Liver (tissue), 8 donors: ENCODE measurements at regions not wholly inside any gene's neighbourhood (a gene's known extent, or its start where the extent isn't known, plus 50 kb on each side); places are given as distances from the start of the nearest gene placed in this dataset.

ENCODE experiments used
- DNase-seq: peaks from one replicate; pipeline ENCODE4 v3.0.0-alpha.2; 2017; ENCODE audit warnings: low spot score
- H3K27ac ChIP-seq, 2 donors: one replicate each; pipeline ENCODE4 v1.7.0; 2013; ENCODE audit warnings: inconsistent platforms in 2 of 2, low read length in 2 of 2, control low read depth in 1 of 2, low read depth in 1 of 2, mild to moderate bottlenecking in 1 of 2
- H3K27me3 ChIP-seq, 4 donors: one replicate each; pipeline versions ENCODE4 v1.6.1 to v1.7.0; 2013; ENCODE audit warnings: low read length in 3 of 4, inconsistent platforms in 1 of 4, mild to moderate bottlenecking in 1 of 4, moderate library complexity in 1 of 4; ENCODE audit not compliant: control insufficient read depth in 4 of 4, insufficient read depth in 4 of 4
- H3K36me3 ChIP-seq, 4 donors: one replicate each; pipeline versions ENCODE4 v1.6.1 to v1.7.0; 2013; ENCODE audit warnings: low read length in 3 of 4, mild to moderate bottlenecking in 3 of 4, low read depth in 1 of 4, moderate library complexity in 1 of 4; ENCODE audit not compliant: control insufficient read depth in 4 of 4, insufficient read depth in 3 of 4
- H3K4me1 ChIP-seq, 4 donors: one replicate each; pipeline versions ENCODE4 v1.6.1 to v1.7.0; 2013; ENCODE audit warnings: low read length in 3 of 4, mild to moderate bottlenecking in 3 of 4, moderate library complexity in 1 of 4; ENCODE audit not compliant: control insufficient read depth in 4 of 4, insufficient read depth in 4 of 4
- H3K4me3 ChIP-seq, 3 donors: one replicate each; pipeline versions ENCODE4 v1.6.1 to v1.7.0; 2013; ENCODE audit warnings: low read length in 3 of 3, control low read depth in 1 of 3, low read depth in 1 of 3, mild to moderate bottlenecking in 1 of 3
- H3K9ac ChIP-seq, 2 donors: one replicate each; pipeline ENCODE4 v1.7.0; 2013; ENCODE audit warnings: low read length in 2 of 2, mild to moderate bottlenecking in 2 of 2, moderate library complexity in 2 of 2, control low read depth in 1 of 2, low read depth in 1 of 2
- H3K9me3 ChIP-seq, 4 donors: one replicate each; pipeline versions ENCODE4 v1.6.1 to v1.7.0; 2013; ENCODE audit warnings: low read length in 3 of 4; ENCODE audit not compliant: control insufficient read depth in 4 of 4
- ATF3 ChIP-seq: IDR thresholded peaks from 2 replicates; pipeline ENCODE4 v1.6.1; 2016; ENCODE audit warnings: antibody characterized with exemption
- CTCF ChIP-seq: fragments of 150-350 bp; IDR thresholded peaks from 2 replicates; pipeline ENCODE4 v1.5.1; 2017; ENCODE audit warnings: improper control_type of control experiment, low read depth, low read length; ENCODE audit not compliant: missing input control
- EGR1 ChIP-seq, 2 donors: IDR thresholded peaks; 2 replicates each; pipeline ENCODE4 v1.6.1; 2016 to 2018; ENCODE audit warnings: antibody characterized with exemption in 2 of 2, low read depth in 2 of 2
- FOXA1 ChIP-seq: IDR thresholded peaks from 2 replicates; pipeline ENCODE4 v1.6.1; 2016; ENCODE audit warnings: antibody characterized with exemption
- FOXA2 ChIP-seq: IDR thresholded peaks from 2 replicates; pipeline ENCODE4 v1.6.1; 2016; ENCODE audit warnings: antibody characterized with exemption
- HNF4A ChIP-seq, 2 donors: conservative IDR thresholded peaks; 2 replicates each; pipeline ENCODE4 v1.6.1; 2016; ENCODE audit warnings: antibody characterized with exemption in 2 of 2, mild to moderate bottlenecking in 2 of 2
- JUND ChIP-seq, 2 donors: IDR thresholded peaks; 2 replicates each; pipeline ENCODE4 v1.6.1; 2016; ENCODE audit warnings: antibody characterized with exemption in 2 of 2
- MAX ChIP-seq: IDR thresholded peaks from 2 replicates; pipeline ENCODE4 v1.6.1; 2016; ENCODE audit warnings: antibody characterized with exemption
- NR2F2 ChIP-seq: IDR thresholded peaks from 2 replicates; pipeline ENCODE4 v1.6.1; 2016; ENCODE audit warnings: antibody characterized with exemption
- REST ChIP-seq: IDR thresholded peaks from 2 replicates; pipeline ENCODE4 v1.6.1; 2016; ENCODE audit warnings: antibody characterized with exemption, mild to moderate bottlenecking
- RXRA ChIP-seq, 2 donors: IDR thresholded peaks; 2 replicates each; pipeline ENCODE4 v1.6.1; 2017 to 2018; ENCODE audit warnings: antibody characterized with exemption in 2 of 2, mild to moderate bottlenecking in 1 of 2
- SP1 ChIP-seq: IDR thresholded peaks from 2 replicates; pipeline ENCODE4 v1.6.1; 2018; ENCODE audit warnings: antibody characterized with exemption, mild to moderate bottlenecking
- TAF1 ChIP-seq: conservative IDR thresholded peaks from 2 replicates; pipeline ENCODE4 v1.6.1; 2016; ENCODE audit warnings: antibody characterized with exemption, mild to moderate bottlenecking
- YY1 ChIP-seq: IDR thresholded peaks from 2 replicates; pipeline ENCODE4 v1.6.1; 2016; ENCODE audit warnings: antibody characterized with exemption, mild to moderate bottlenecking
- ZBTB33 ChIP-seq: IDR thresholded peaks from 2 replicates; pipeline ENCODE4 v1.6.1; 2016; ENCODE audit warnings: antibody characterized with exemption
- WGBS: extraction: QIAGEN DNeasy Blood & Tissue Kit; methylation state at CpG from one replicate; pipeline ENCODE4 v1.1.7; 2013; 5-methylcytosine and 5-hydroxymethylcytosine counted together
- donor health status: healthy.
- donor health status: healthy.
- donor health status: healthy.
- donor health status: healthy.
- donor health status: healthy.

GRCh38 chr4:100118181-100118580 is 72.1 kb downstream of the DDIT4L start (continued):
- no peak for TF ChIP-seq REST
- no peak for TF ChIP-seq RXRA (IDR thresholded peaks at IDR 0.05)
- TF ChIP-seq MAX = no peak
- TF ChIP-seq FOXA2 = no peak
- TF ChIP-seq EGR1 (IDR thresholded peaks at IDR 0.05; ENCODE audit: low read depth in 2 of 2) = no peak
- TF ChIP-seq JUND (IDR thresholded peaks at IDR 0.05) = no peak
- TF ChIP-seq TAF1 = no peak
- no peak for TF ChIP-seq ATF3
- TF ChIP-seq HNF4A (conservative IDR thresholded peaks at IDR 0.05) = no peak
- TF ChIP-seq YY1 = no peak

GRCh38 chr4:100117750-100118149 is 72.5 kb downstream of the DDIT4L start:
- H3K36me3 ChIP-seq = no peaks in the 10 kb centered on the region
- no peak for DNase-seq
- no peaks in the 10 kb centered on the region for H3K27me3 ChIP-seq
- 85% methylated on average over 3 of the region's 3 CpGs for WGBS
- H3K9me3 ChIP-seq = no peaks in the 10 kb centered on the region
- no peak overlapping the region for H3K9ac ChIP-seq
- H3K4me1 ChIP-seq = no peaks in the 10 kb centered on the region
- TF ChIP-seq ZBTB33 = no peak
- no peak for TF ChIP-seq CTCF
- no peak for TF ChIP-seq NR2F2
- no peak for TF ChIP-seq EGR1 (IDR thresholded peaks at IDR 0.05; ENCODE audit: low read depth in 2 of 2)
- H3K27ac ChIP-seq = no peak overlapping the region
- H3K4me3 ChIP-seq = no peak overlapping the region

GRCh38 chr4:100114909-100115308 is 75.4 kb downstream of the DDIT4L start:
- Histone ChIP-seq H3K36me3 (no peaks in the 10 kb centered on the region), H3K27me3 (no peaks in the 10 kb centered on the region), H3K9ac (no peak overlapping the region), H3K9me3 (no peaks in the 10 kb centered on the region), H3K4me1 (no peaks in the 10 kb centered on the region), H3K4me3 (no peak overlapping the region), H3K27ac (no peak overlapping the region)
- TF ChIP-seq EGR1 (IDR thresholded peaks at IDR 0.05; ENCODE audit: low read depth in 2 of 2) = no peak
- TF ChIP-seq SP1 = peak; percentile 20
- no peak for TF ChIP-seq RXRA (IDR thresholded peaks at IDR 0.05)
- TF ChIP-seq NR2F2 = peak; percentile 86
- no peak for TF ChIP-seq FOXA1
- 75% methylated on average over 4 of the region's 4 CpGs for WGBS
- DNase-seq = no peak
